Inflammatory macrophage (primary cell): ENCODE measurements at regions not wholly inside any gene's neighbourhood (a gene's known extent, or its start where the extent isn't known, plus 50 kb on each side); places are given as distances from the start of the nearest gene placed in this dataset.

Source experiments
- DNase-seq, 2 donors: peaks; one replicate each; pipeline ENCODE4 v3.0.0-alpha.2; 2020 to 2022

DNA sequence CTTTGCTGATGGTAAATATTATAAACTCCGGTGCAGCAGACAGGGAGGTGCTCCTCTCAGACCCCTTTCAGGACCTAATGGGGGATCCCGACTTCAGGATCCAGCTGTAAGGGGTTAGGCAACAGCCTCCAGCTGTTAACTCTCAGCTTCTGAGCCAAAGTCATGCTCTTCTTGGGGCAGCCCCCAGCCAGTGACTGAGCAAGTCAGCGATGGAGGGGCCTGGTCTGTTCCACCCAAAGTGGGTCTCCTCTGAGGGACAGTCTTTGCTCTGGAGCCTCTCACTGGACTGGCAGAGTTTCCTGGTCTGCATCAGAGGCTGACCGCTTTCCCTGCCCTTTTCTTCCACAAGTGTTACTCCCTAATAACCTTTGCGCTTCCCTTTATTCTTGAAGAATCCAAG, 184.2 kb upstream of the DIO3 start:
- DNase-seq: no peak

DNA sequence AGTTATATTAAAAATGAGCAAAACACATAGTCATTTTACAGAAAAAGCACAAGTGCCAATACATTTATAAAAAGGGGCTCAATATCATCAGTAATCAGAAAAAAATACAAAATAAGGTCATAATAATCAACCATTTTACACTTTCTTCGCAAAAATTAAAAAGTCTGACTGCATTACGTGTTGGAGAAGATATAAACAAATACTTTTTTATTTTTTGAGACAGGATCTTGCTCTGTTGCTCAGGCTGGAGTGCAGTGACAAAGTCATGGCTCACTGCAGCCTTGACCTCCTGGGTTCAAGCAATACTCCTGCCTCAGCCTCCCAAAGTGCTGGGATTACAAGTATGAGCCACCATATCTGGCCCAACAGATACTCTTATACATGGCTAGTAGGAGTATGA, 181.5 kb upstream of the DIO3 start:
- DNase-seq: no peak

- no peak for DNase-seq
Observed at GRCh38 chr14:101380512-101380911, 180.8 kb upstream of the DIO3 start.

GRCh38 chr14:101380940-101381339, 180.4 kb upstream of the DIO3 start:
- no peak for DNase-seq

- DNase-seq: no peak
Observed at GRCh38 chr14:101383737-101384338, 177.5 kb upstream of the DIO3 start.

- no peak for DNase-seq
Observed at GRCh38 chr14:101394374-101394773, 166.9 kb upstream of the DIO3 start.

DNA sequence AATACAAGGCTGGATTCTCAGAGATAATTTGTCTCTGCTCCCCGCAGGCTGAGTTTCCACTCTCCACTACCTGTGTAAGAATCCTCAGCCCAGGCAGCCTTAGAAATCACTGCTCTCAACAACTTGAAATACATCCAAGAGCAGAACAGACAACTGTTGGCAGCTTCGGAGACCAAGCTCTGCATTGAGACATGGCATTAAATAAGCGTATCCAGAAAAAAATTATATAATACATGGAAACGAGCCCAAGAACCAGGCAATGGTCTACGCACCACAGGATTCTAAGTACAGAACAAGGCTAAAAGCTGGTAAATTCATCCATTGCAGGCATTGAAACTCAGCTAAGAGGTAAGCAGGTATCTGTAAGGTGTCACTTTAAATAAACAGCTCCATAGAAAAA, 165.5 kb upstream of the DIO3 start:
- DNase-seq: no peak

DNA sequence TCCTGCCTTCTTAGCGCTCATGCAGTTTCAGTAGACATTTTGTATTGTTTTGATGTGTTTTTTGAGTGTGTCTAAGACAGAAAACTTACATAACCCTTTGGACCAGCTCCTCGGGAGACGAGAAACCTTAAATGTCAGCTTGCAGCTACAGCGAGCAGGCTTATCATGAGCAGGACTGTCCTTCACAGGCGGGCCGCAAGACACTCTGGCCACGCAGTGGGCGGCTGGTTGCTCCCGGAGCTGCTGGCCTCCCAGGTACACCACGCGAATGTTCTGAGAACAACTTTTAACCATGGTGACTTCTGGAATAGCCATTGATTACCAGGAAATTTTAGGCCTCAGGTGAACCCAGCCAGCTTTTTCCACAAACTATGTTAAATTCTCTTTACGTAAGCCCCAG, 164.1 kb upstream of the DIO3 start:
- DNase-seq: no peak

GRCh38 chr14:101398011-101398410, 163.3 kb upstream of the DIO3 start:
- no peak for DNase-seq

GRCh38 chr14:101399737-101400517, 161.4 kb upstream of the DIO3 start:
- no peak for DNase-seq

DNA sequence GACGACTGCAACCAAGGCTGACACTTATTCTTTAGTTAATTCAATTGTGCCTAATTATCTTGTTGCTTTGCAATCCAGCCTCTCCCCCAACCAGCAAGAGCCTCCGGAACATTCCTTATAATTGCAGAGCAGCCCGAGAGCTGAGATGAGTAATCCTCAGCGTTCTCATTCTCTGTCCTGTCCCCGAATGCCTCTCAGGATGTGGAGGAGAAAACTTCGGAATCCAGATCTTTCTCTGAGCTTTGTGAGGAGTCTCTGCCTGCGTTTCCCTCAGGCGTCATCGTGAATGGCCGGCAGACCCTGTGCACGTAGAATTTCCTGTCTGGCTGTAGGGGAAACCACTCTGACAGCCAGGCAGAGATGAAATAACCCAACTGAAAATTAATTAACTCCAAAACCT, 160.5 kb upstream of the DIO3 start:
- no peak for DNase-seq

GRCh38 chr14:101402936-101403660, 158.2 kb upstream of the DIO3 start:
- DNase-seq: no peak

DNA sequence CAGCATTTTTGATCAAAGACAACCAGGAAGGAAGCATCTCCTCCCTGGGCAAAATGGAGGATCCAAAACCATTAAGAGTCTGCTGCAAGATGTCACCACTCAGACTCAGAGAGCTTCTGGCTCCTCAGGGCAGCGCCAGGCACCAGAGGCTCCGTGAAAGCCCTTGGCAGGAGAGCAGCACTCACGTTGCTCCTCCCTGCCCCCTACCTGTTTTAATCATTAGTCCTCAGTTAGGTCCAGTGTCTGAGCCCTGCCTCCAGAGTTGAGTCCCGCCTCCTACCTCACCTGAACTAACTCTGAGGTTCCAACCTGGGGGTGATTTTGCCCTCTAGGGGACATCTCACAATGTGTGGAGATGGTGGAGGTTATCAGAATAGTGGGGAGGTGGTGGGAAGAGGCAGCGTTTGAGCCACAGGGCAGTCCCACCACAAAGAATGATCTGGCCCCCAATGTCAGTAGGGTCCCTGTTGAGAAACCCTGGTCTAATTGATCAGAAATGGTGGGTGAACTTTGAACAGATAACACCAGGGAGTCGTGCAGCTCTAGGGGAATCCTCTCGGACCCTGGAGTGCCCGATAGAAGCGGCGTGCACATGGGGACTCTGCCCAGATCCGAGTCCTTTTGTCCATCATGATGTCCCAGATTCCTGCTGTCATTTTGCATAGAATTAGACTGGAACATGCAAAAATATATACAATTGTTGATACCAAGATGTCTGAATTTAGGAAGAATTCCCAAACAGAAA, 156.7 kb upstream of the DIO3 start:
- no peak for DNase-seq

GRCh38 chr14:101405171-101405883, 156.0 kb upstream of the DIO3 start:
- DNase-seq: no peak

- DNase-seq: no peak
Observed at GRCh38 chr14:101406921-101407320, 154.4 kb upstream of the DIO3 start.

- DNase-seq: no peak
Observed at GRCh38 chr14:101407328-101407727, 154.0 kb upstream of the DIO3 start.

- no peak for DNase-seq
Observed at GRCh38 chr14:101408077-101408831, 153.0 kb upstream of the DIO3 start.

DNA sequence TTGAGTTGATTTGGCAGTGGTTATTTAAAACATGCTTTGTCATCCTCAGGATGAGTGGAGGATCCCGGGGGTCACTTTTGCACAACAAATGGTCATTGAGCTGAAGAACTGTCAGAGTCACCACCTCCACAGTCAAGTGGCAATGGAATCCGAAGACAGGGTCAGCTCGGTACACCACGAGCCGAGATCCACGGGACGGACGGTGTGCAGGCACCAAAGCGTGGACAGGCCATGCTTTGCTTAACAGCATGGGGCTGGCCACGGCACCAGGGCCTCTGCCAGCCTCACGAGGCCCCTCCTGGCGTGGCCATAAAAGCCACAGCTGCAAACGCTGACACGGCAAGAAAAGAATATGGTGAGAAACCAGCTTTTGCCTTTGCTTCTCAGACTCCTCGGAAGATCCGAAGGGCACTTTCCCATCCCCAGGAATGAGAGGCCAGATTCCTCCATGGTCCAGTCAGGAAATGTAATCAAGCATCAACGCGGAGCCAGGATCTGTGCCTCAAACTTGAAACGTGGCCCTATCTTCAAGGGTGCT, 152.2 kb upstream of the DIO3 start:
- no peak for DNase-seq

GRCh38 chr14:101410126-101410525, 151.2 kb upstream of the DIO3 start:
- no peak for DNase-seq

DNA sequence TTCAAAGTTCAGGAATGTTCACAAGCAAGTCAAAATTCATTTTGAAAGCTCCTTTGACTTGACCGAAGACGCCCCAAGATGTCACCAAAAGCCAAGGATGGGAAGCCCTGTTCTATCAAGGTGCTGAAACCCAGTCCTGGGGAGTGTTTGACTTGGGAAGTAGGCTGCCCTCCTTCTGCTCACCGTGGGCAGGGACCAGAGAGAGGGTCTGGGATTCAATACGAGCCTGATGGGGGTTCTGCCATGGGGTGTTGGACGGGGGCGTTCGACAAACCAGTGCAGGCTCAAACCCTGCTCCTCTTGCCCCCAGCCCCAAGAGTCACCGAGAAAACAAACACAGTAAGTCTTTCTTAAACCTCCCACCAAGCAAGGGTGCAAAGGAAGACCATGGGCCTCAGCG, 150.1 kb upstream of the DIO3 start:
- no peak for DNase-seq

- DNase-seq: no peak
Observed at GRCh38 chr14:101411779-101412178, 149.5 kb upstream of the DIO3 start.
